Kidney (tissue), 13 donors: ENCODE measurements at regions not wholly inside any gene's neighbourhood (a gene's known extent, or its start where the extent isn't known, plus 50 kb on each side); places are given as distances from the start of the nearest gene placed in this dataset.

Source experiments
- DNase-seq, 5 donors: peaks; one replicate each; pipeline ENCODE4 v3.0.0-alpha.2; 2013 to 2020
- FAIRE-seq: peaks from 2 replicates; lab custom pipeline; 2012; peaks lifted over from hg19 to GRCh38; lab: Jason Lieb, UNC
- H3K27ac ChIP-seq, 2 donors: one replicate each; pipeline ENCODE4 v1.7.0; 2013; ENCODE audit warnings: low read depth in 2 of 2, low read length in 2 of 2, inconsistent platforms in 1 of 2
- H3K27me3 ChIP-seq: one replicate; pipeline ENCODE4 v1.7.1; 2013; ENCODE audit warnings: low read length, inconsistent platforms; ENCODE audit not compliant: control insufficient read depth, insufficient read depth
- H3K36me3 ChIP-seq, 3 donors: one replicate each; pipeline versions ENCODE4 v1.7.0 to v1.7.1; 2013; ENCODE audit warnings: low read length in 3 of 3, control low read depth in 1 of 3, inconsistent platforms in 1 of 3; ENCODE audit not compliant: insufficient read depth in 3 of 3, control insufficient read depth in 2 of 3
- H3K4me1 ChIP-seq, 3 donors: one replicate each; pipeline versions ENCODE4 v1.7.0 to v1.7.1; 2013; ENCODE audit warnings: low read length in 3 of 3, inconsistent platforms in 1 of 3, low read depth in 1 of 3; ENCODE audit not compliant: control insufficient read depth in 2 of 3, insufficient read depth in 2 of 3
- H3K4me3 ChIP-seq, 3 donors: one replicate each; pipeline versions ENCODE4 v1.7.0 to v1.8.1; 2013; ENCODE audit warnings: low read length in 3 of 3, control low read depth in 1 of 3, inconsistent platforms in 1 of 3
- H3K9ac ChIP-seq, 3 donors: one replicate each; pipeline versions ENCODE4 v1.7.0 to v1.7.1; 2013; ENCODE audit warnings: low read length in 3 of 3, control low read depth in 1 of 3, inconsistent platforms in 1 of 3
- H3K9me3 ChIP-seq, 3 donors: one replicate each; pipeline versions ENCODE4 v1.7.0 to v1.7.1; 2013; ENCODE audit warnings: low read length in 3 of 3, control low read depth in 1 of 3, inconsistent platforms in 1 of 3; ENCODE audit not compliant: control insufficient read depth in 2 of 3, insufficient read depth in 1 of 3
- CTCF ChIP-seq: IDR thresholded peaks from 3 replicates; pipeline ENCODE4 v1.5.1; 2012; ENCODE audit warnings: mild to moderate bottlenecking, moderate library complexity, borderline replicate concordance; ENCODE audit not compliant: insufficient read depth; ENCODE audit errors: extremely low read depth
- intact Hi-C: fragments of 100-400 bp; cut with DNase I; formaldehyde crosslinking; loops from one replicate; pipeline ENCODE4 v1.11.1; 2022
- donor health status: control.
- donor health status: control.
- donor health status: control.
- donor health status: control.
- donor health status: control.
- donor health status: DM: yes; HTN: yes; CAD: no.
- donor health status: Normal renal cell carcinoma (clear cell type).

- peak; percentile 46 for TF ChIP-seq CTCF
- H3K27me3 ChIP-seq, result no peaks in the 10 kb centered on the region
- intact Hi-C loops, result no loop called here
- no peak for FAIRE-seq
- no peaks in the 10 kb centered on the region for H3K36me3 ChIP-seq
- H3K4me1 ChIP-seq, result no peaks in the 10 kb centered on the region
- H3K9ac ChIP-seq, result no peak overlapping the region
- no peaks in the 10 kb centered on the region for H3K9me3 ChIP-seq
- no peak overlapping the region for H3K4me3 ChIP-seq
- DNase-seq, result peak in 4 of 5 donors; percentile 46 to 81 (median 71)
- H3K27ac ChIP-seq, result no peak overlapping the region
Measured at GRCh38 chr6:9250852-9251251, 815.5 kb upstream of the SLC35B3 start.

GRCh38 chr6:9248133-9248532 lies 812.8 kb upstream of the SLC35B3 start:
- intact Hi-C loops, result no loop called here
- H3K27me3 ChIP-seq, result no peaks in the 10 kb centered on the region
- H3K27ac ChIP-seq, result no peak overlapping the region
- H3K9me3 ChIP-seq, result no peaks in the 10 kb centered on the region
- TF ChIP-seq CTCF, result no peak
- H3K36me3 ChIP-seq, result no peaks in the 10 kb centered on the region
- DNase-seq, result no peak
- H3K4me3 ChIP-seq, result no peak overlapping the region
- no peak overlapping the region for H3K9ac ChIP-seq
- no peak for FAIRE-seq
- no peaks in the 10 kb centered on the region for H3K4me1 ChIP-seq

GRCh38 chr6:9240861-9241260 lies 805.5 kb upstream of the SLC35B3 start:
- Histone ChIP-seq H3K27me3 (no peaks in the 10 kb centered on the region), H3K4me3 (no peak overlapping the region), H3K4me1 (no peaks in the 10 kb centered on the region), H3K9me3 (no peaks in the 10 kb centered on the region), H3K27ac (no peak overlapping the region), H3K9ac (no peak overlapping the region), H3K36me3 (no peaks in the 10 kb centered on the region)
- DNase-seq, result no peak
- TF ChIP-seq CTCF, result no peak
- FAIRE-seq, result no peak
- intact Hi-C loops, result no loop called here

GRCh38 chr6:9236443-9236842 lies 801.1 kb upstream of the SLC35B3 start:
- no peak for TF ChIP-seq CTCF
- H3K27ac ChIP-seq, result no peak overlapping the region
- no peak for FAIRE-seq

More at GRCh38 chr6:9236443-9236842, 801.1 kb upstream of the SLC35B3 start:
- Histone ChIP-seq H3K27me3 (no peaks in the 10 kb centered on the region), H3K4me3 (no peak overlapping the region), H3K9ac (no peak overlapping the region), H3K9me3 (no peaks in the 10 kb centered on the region), H3K4me1 (no peaks in the 10 kb centered on the region), H3K36me3 (no peaks in the 10 kb centered on the region)
- intact Hi-C loops, result no loop called here
- DNase-seq, result no peak
